AML-193 (cell line): ENCODE measurements at regions not wholly inside any gene's neighbourhood (a gene's known extent, or its start where the extent isn't known, plus 50 kb on each side); places are given as distances from the start of the nearest gene placed in this dataset.
"Not testable (repeated sequence)": the region's sequence is repeated elsewhere in the genome, so short reads cannot be mapped to it uniquely, and the experiment has no call there.

Source experiments
- DNase-seq, 2 experiments: peaks; one replicate each; lab custom pipeline; 2025; lab: John Stamatoyannopoulos, UW

DNA sequence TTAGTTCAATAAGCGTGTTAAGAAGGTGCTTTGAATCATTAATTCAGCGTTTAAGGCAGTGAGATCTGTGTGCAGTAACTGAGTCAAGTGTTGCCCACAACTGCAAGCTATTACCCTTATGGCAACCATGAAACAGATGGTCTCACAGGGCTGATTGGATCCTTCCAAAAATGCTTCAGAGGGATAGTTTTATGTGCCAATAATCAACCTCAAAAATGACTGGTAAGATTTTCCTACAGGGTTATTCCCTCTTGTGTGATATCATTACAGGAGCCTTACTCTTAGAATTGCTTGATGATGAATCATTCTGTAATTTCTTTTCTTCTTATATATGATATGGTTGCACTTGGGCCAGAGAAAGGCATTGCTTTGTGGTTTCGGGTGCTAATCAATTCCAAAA, 1299.2 kb upstream of the ATXN8OS start:
- DNase-seq: no peak

DNA sequence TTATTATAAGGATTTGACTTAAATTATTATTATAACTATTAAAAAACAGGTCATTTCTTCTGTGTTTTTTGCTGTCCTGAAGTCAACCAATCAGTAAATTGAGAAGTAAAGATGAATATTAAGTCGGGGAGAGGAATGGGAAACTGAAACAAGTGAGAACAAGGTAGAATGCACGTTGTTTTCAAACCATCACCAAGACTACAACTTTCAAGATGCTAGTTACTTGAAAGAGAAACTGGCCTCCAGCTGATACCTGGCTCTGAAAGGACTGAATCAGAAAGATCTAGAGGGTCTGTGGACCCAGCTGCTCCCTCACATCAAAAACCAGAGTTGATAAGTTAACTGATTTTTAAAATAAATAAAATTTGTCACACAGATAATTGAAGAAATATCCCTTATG, 1301.5 kb upstream of the ATXN8OS start:
- no peak for DNase-seq

DNA sequence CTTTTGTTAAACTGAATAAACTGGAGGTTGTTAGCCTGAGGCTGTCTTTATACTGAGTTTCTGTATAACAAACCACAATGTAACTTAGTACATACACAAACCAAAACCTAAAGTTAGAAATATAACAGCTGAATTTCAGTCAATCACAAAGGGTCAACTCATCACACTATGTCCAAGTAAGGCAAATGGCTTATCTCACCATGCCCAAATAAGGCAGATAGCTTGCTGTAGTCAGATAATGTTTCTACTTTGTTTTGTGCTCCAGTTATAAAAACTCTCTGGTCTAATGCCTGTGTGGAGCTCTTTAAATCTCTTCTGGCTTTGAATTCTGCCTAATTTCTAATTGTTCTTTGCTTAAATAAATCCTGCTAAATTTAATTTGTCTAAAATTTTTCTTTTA, 1323.4 kb upstream of the ATXN8OS start:
- no peak for DNase-seq

DNA sequence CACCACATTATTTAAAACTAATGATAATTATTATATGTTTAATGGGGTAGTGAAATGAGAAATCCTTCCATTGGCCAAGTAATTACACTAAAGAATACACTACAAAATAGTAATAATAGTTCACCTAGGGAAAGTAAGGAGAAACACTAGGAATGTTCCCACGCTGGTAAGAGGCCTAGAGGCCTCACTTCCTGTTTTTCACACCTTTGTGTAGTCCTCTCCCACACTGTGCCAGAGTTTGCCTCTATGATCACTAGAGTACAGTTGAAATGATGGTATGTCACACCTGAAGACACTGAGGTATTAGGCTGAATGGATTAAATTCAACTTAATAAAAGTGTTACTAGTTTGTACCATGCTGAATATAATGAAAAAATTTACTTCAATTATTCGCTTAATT, 1348.0 kb upstream of the ATXN8OS start:
- no peak for DNase-seq

DNA sequence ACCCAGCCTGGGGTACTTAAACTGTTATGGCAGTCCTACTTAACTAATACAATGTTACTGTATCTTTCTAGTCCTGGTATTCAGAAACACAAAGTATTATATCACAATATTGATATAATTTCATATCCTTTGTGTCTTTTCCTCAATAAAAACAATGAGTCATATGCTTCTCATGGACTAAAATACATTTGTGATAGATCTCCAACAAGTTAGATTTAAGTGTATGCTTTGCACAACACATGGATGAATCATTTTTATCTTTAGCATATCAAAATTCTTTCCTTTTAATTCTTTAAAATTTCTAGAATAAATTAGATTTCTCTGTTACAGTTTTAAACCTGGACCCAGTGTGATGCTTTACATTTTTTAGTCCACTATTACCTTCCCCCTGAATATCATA, 1357.8 kb upstream of the ATXN8OS start:
- no peak for DNase-seq

DNA sequence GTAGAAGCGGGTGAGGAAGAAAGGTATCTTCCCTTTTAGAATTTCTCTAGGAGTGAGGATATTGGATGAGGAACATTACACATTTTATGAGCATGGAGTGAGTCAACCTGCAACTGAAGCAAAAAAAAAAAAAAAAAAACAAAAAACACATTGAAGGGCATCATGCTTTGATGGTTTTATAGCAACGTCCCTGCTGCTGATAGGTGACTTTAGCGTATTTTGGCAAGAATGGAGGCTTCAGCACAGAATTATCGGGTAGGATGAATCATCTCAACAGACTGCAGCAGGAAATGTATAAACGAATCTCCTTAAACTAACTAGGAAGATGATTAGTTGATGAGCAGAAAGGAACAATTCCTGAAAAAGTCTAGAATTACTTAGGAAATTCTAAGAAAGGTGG, 1359.6 kb upstream of the ATXN8OS start:
- no peak for DNase-seq

DNA sequence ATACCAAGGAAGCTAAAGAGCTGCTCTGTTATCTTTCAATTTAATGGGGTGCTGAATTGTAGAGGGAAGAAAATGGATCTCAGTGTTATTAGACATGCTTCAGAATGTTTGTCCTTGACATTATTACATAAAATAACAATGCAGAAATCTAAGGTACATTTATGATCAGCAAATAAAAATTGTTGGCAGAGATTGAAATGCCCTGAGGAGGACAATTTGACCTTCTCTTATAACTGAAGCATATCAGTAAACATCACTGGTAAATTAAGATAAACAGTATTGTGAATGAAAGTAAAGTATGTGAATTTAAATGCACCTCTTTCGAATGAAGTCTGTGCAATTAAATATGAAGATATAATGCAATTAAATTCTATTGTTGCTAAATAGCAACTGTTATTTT, 1362.1 kb upstream of the ATXN8OS start:
- DNase-seq: no peak

DNA sequence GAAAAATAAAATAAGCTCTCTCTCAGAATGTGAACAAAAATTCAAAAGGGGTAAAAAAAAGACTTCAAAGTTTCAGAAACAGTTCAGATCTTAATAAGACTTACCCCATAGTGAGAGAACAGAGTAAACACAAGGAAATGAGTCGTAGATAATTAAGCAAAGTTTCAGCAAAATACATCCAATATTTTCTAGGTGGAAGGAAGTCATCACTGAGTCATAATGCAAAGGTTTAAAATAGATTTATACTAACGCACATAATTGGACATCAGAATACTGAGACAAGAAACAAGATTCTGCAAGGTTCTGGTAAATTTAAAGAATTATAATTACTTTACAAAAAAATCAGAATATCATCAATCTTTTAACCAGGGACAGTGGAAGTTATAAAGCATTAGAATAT, 1370.7 kb upstream of the ATXN8OS start:
- DNase-seq: no peak

DNA sequence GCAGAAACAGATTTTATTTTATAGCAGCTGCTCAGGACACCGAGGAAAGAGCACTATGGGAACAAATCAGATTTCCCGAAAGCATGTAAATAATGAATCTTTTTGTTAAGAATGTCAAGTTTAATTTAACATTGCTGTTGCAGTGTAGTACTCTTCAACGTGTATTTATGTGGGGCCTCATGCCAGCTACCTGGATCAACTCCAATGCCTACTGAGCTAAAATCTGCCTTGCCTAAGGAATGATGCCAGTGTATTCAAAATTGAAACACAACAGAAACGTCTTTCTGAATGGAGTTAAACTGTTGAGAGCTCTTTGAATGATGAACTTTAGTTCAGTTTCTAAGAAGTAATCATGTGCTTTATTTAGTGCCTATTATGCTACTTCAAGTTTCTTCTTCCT, 1379.8 kb upstream of the ATXN8OS start:
- DNase-seq: no peak

DNA sequence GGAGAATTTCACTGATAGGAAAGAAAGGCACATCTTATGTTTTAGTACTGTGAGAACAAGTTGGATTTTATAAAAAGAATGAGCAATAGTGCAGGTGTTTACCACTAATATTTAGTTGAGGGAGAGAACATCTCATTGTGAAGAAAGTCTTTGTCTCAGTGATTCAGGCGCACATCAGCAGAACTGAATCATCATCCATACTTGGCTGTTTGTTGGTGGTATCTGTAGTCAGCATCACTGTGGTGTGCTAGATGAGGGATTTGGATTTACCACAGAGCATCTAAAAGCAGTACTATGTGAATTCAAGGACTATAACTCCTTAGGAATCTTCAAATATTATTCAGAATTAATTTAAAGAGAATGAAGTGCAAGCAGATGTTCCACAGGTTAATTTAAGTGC, 1380.5 kb upstream of the ATXN8OS start:
- no peak for DNase-seq

DNA sequence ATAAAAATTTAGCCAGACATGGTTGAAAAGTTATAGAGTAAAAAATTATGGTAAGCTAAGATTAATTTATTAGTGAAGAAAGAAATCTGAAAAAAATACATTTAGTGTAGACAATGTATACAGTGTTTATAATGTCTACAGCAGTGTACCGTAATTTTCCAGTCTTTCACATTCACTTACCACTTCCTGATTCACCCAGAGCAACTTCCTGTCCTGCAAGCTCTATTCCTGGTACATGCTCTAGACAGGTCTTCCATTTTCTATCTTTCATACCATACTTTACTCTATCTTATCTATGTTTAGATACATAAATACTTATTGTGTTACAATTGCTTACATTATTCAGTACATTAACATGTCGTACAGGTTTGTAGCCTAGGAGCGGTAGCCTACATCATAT, 1387.8 kb upstream of the ATXN8OS start:
- peak; percentile 15 to 51 for DNase-seq

DNA sequence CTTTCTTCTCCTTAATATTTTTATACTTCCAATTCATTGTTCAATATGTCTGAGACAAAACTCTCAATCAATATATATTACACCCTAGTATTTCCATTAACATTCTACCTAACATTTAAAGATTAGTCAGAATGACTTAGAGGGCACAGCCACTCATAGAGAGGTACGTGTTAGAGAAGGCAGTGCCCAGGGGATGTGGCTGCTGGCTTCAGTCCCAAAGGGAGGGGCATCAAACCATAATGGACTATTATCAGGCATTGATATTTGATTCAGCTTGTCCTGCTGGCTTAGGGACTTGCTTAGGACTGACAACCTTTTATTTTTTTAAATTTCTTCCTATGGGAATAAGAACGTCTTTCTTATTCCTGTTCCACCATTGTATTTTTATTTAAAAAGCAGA, 1392.0 kb upstream of the ATXN8OS start:
- DNase-seq: no peak

DNA sequence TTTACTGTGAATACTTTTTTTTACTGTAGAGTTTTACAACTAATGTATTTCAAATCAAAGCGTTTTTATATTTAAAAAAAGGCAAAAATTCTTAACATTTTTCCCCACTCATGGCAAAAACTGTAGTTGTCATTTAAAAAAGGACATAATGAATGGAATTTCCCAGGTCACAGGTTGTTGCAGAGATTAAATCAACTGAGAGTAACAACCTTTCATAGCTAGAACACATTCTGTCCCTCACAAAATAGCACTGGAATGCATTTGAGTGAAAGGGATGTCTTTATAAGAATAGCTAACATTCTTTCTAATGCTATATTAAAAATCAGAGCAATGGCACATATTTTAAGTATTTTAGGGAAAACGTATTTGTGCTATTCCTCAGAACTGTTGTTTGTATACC, 1393.3 kb upstream of the ATXN8OS start:
- DNase-seq: no peak

DNA sequence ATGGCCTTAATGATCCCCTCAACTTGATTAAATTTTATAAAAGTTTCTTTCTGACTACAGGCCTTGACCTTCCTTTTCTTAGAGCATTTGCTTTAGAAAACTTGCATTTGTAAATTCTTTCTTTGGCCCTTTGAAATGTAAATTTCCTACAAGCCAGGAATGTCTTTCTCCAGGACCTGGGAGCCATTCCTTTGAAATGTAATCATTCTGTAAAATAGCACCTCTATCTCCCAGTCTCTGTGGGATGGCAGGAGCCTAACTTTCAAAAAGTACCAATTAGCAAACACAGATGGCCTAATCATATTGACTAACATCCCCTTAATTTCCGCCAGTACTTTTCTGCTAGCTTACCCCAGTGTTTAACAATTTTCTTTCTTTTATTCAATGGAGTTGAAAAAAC, 1394.2 kb upstream of the ATXN8OS start:
- no peak for DNase-seq

DNA sequence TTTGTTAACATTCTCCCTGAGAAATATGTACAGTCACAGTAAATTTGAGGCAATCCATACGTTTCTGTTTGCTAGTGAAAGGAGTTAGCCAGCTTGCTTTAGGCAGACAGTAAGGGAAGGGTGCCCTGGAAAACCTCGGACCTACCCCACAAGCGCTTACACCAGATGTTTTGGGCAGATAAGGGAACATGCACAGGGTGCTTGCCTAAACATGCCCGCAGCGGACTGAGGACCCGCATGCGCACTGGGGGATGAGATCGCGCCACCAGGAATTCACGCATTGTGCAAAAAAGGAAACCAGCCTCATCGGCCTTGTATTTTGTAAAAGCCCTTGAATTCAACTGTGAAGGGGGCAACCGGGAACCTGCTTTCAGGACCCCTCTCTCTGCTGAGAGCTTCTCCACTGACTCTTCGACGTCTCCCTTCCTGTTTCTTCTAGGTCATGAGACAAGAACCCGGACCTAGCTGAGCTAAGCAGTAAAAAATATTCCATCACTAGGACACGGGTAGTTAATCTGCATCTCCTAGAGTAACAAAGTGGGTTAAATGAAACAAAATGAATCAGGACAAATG, 1399.2 kb upstream of the ATXN8OS start:
- no peak for DNase-seq

DNA sequence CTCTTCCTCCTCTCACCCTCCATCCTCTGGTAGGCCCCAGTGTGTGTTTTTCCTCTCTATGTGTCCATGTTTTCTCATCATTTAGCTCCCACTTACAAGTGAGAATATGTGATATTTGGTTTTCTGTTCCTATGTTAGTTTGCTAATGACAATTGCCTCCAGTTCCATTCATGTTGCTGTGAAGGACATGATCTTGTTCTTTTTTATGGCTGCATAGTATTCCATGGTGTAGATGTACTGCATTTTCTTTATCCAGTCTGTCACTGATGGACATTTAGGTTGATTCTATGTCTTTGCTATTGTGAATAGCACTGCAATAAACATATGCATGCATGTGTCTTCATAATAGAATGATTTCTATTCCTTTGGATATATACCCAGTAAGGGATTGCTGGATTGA, 1401.6 kb upstream of the ATXN8OS start:
- DNase-seq: not testable (repeated sequence)

DNA sequence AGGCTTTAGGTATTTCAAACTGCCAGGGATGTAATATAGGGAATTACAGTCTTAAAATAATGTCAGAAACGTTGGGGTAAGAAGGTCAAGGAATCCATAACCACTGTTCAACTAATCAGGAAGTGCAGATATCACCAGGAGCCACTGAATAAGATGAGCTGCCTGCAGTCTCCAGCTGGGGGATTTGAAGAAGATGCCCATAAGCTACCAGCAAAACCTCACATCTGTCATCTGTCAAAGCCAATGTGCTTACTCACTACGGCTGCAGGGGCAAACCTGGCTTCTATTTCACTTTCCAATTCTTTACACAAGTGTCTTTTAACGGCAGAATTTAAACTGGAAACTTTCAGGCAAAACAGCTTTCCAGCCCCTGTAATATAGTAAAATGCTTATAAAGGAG, 1410.1 kb upstream of the ATXN8OS start:
- DNase-seq: no peak

DNA sequence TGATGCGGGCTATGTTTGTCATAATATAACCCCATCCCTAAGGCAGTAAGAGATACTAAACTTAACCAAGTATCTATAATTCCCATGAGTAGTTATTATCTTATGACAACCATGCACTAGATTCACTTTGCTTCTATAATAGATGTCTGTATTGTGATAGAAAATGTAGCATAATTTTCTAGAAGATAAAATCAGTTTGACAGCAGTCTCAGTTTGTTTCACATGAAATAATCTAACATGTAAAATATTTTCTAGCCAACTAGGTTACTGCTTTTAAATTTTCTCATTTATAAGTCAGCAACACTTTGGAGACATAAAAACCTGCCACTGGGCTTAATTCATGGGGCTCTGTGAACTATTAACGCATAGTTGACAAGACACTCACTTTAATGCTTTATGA, 1410.7 kb upstream of the ATXN8OS start:
- DNase-seq: no peak

DNA sequence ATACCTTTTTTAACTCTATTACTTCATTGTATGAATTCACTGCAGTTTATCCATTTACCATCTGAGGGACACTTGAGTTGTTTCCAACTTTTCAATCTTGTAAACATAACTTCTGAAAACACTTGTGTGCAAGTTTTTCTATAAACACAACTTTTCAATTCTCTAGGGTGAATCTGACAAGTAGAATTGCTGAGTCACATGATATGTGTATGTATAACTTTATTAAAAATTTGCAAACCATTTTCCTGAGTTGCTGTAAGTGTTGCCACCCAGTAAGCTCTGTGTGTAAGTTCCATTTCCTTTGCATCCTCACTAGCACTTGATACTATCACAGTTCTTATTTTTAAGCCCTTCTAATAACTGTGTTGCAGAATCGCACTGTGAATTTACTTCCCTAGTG, 1415.6 kb upstream of the ATXN8OS start:
- no peak for DNase-seq

DNA sequence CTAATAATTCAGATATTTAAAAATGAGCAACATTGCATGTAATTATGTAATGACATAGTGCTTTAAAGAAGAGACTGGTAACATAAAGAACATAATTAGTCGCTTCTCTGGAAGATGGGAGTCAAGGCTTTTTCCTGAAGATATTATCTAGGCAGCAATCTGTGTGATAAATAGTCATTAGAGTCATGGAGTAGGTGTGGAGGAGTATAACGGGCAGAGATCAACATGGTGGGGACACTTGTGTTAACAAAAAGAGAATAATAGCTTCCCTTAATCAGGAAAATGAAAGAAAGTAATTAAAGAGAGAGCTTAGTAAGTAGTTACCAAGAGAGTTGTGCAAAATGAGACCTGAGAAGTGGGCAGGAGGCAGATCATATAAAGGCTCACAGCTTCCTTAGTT, 1417.1 kb upstream of the ATXN8OS start:
- no peak for DNase-seq

DNA sequence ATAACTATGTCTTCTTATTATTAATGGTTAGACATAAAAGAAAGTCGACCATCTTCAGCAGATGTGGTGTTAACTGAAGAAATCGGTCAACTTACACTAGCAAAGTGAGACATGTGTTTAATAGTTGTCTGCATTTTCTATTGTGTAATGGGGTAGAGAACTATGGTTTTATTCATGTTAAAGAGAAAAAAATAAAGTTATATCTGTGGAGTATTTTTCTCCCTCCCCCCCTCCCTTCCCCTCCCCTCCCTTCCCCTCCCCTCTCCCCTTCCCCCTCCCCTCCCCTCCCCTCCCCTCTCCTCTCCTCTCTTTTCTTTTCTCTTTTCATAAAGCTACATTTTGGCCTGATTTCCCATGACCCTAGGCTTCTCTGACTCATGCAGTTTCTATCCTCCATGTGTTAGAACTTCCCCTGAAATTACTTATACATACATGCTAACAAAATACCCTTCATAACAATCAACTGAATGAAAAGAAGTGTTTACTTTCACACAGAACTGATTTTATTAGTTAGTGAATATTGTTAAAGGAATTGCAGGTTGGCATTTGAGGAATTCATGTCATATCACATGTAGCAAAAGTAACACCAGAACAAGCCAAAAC, 1431.0 kb upstream of the ATXN8OS start:
- DNase-seq: no peak

DNA sequence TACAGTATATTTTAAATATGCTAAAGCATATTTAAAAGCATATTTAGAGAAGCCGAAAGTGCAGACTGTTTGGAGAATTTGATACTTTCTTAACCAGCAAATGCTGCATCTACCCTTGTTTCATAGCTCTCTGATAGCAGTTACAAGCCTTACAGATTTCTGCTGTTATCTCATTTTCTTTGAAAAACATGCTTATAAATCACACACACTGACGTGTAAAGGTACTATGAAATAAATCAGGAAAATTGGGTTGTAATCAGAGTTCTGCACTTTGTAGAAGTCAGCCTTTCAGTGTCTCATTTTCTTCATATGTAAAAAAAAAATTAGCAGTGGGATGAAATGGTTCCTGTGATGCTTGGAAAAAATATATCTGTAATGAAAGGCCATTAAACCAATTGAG, 1432.4 kb upstream of the ATXN8OS start:
- no peak for DNase-seq

DNA sequence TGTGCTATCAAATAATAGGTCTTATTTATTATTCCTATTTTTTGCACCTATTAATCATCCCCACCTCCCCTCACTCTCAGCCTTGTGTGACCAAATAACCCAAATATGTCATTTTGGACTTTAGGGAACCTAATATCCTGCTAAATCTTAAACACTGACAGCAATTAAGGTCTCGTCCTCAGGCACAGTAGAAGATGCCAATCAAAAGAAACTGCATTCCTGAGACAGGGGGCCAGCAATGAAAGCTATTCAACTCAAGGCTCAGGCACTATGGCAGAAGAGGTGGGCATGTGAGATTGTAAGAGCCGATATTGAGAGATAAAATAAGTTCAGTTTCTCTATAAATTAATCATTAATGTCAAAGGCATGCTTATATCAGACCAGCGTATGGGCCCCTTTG, 1437.7 kb upstream of the PCDH9 start:
- no peak for DNase-seq

DNA sequence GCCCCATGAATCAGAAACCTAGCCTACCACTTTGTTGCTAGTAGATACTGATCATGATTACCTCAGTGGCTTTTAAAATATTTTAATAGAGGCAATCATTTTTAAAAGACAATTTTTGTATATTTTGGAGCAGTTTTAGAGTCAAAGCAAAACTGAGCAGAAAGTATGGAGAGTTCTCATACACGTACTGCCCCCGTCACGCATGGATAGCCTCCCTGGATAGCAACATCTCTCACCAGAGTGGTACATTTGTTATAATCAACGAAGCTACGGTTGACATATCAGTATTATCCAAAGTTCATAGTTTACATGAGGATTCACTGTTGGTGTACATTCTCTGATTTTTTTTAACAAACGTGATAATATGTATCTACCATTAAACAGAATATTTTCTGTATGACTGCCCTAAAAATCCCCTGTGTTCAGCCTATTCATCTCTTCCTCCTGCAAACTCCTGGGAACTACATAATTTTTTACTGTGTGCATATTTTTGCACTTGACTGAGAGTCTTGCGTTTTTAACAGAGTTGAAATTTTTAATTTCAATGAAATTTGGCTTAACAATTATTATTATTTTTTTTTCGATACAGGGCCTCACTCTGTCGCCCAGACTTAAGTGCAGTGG, 1436.8 kb upstream of the PCDH9 start:
- no peak for DNase-seq
